Neural progenitor cell (in vitro differentiated cells): ENCODE measurements at regions not wholly inside any gene's neighbourhood (a gene's known extent, or its start where the extent isn't known, plus 50 kb on each side); places are given as distances from the start of the nearest gene placed in this dataset.

ENCODE experiments used
- CTCF ChIP-seq: fragments of 200-600 bp; sonication (generic); IDR thresholded peaks from 2 replicates; pipeline ENCODE4 v1.5.1; 2017; ENCODE audit warnings: antibody characterized with exemption, mild to moderate bottlenecking
- EZH2 ChIP-seq: fragments of 200-600 bp; sonication (generic); IDR thresholded peaks from 2 replicates; pipeline ENCODE4 v1.6.1; 2017; ENCODE audit warnings: antibody characterized with exemption, mild to moderate bottlenecking, moderate library complexity
- EZH2phosphoT487 ChIP-seq: fragments of 200-600 bp; sonication (generic); IDR thresholded peaks from 2 replicates; pipeline ENCODE4 v1.6.1; 2017; ENCODE audit warnings: antibody characterized with exemption

- TF ChIP-seq CTCF, result no peak
- no peak for TF ChIP-seq EZH2phosphoT487
- no peak for TF ChIP-seq EZH2
These were observed 323.6 kb downstream of the AASDHPPT start for GRCh38 chr11:106400949-106401570.
